Right renal cortex interstitium (tissue), 3 donors: ENCODE measurements at regions not wholly inside any gene's neighbourhood (a gene's known extent, or its start where the extent isn't known, plus 50 kb on each side); places are given as distances from the start of the nearest gene placed in this dataset.
A peak's percentile ranks its signal among the peaks of the same experiment; 100 is the strongest.

Experiments used
- DNase-seq, 3 donors: peaks; one replicate each; pipeline ENCODE4 v3.0.0-alpha.2; 2013; ENCODE audit warnings: low read depth in 3 of 3, low spot score in 2 of 3

GRCh38 chr6:12221856-12222255 is 68.3 kb upstream of the EDN1 start:
- no peak for DNase-seq

- DNase-seq: no peak
These were observed 67.5 kb upstream of the EDN1 start for GRCh38 chr6:12222405-12223366.

- DNase-seq: no peak
These were observed 66.8 kb upstream of the EDN1 start for GRCh38 chr6:12223383-12223782.

GRCh38 chr6:12224251-12224650 is 65.9 kb upstream of the EDN1 start:
- DNase-seq: no peak

GRCh38 chr6:12228447-12229146 is 61.6 kb upstream of the EDN1 start:
- no peak for DNase-seq

- DNase-seq: no peak
These were observed 60.8 kb upstream of the EDN1 start for GRCh38 chr6:12229332-12229731.

GRCh38 chr6:12230523-12230922 is 59.6 kb upstream of the EDN1 start:
- DNase-seq: no peak

GRCh38 chr6:12232339-12232738 is 57.8 kb upstream of the EDN1 start:
- DNase-seq: no peak

- no peak for DNase-seq
These were observed 57.3 kb upstream of the EDN1 start for GRCh38 chr6:12232821-12233220.

GRCh38 chr6:12233693-12234571 is 56.2 kb upstream of the EDN1 start:
- DNase-seq: peak; percentile 55 to 73 (median 66)

- DNase-seq: no peak
These were observed 54.8 kb upstream of the EDN1 start for GRCh38 chr6:12235341-12235740.

- DNase-seq: no peak
These were observed 51.9 kb upstream of the EDN1 start for GRCh38 chr6:12238219-12238618.
